GM20000 (cell line): ENCODE measurements at regions not wholly inside any gene's neighbourhood (a gene's known extent, or its start where the extent isn't known, plus 50 kb on each side); places are given as distances from the start of the nearest gene placed in this dataset.

Source experiments
- DNase-seq: peaks from one replicate; pipeline ENCODE4 v3.0.0; 2012; ENCODE audit warnings: low spot score
- TF ChIP-seq, protein P1 (sequence below): IDR thresholded peaks from 2 replicates; pipeline ENCODE4 v1.5.1; 2012; ENCODE audit warnings: mild to moderate bottlenecking, control low read depth; ENCODE audit errors: extremely low read depth, missing control alignments

- no peak for DNase-seq
- TF ChIP-seq, protein P1, sequence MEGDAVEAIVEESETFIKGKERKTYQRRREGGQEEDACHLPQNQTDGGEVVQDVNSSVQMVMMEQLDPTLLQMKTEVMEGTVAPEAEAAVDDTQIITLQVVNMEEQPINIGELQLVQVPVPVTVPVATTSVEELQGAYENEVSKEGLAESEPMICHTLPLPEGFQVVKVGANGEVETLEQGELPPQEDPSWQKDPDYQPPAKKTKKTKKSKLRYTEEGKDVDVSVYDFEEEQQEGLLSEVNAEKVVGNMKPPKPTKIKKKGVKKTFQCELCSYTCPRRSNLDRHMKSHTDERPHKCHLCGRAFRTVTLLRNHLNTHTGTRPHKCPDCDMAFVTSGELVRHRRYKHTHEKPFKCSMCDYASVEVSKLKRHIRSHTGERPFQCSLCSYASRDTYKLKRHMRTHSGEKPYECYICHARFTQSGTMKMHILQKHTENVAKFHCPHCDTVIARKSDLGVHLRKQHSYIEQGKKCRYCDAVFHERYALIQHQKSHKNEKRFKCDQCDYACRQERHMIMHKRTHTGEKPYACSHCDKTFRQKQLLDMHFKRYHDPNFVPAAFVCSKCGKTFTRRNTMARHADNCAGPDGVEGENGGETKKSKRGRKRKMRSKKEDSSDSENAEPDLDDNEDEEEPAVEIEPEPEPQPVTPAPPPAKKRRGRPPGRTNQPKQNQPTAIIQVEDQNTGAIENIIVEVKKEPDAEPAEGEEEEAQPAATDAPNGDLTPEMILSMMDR: no peak
Measured at GRCh38 chr15:99921101-99921500, 187.9 kb upstream of the LYSMD4 start.

DNA sequence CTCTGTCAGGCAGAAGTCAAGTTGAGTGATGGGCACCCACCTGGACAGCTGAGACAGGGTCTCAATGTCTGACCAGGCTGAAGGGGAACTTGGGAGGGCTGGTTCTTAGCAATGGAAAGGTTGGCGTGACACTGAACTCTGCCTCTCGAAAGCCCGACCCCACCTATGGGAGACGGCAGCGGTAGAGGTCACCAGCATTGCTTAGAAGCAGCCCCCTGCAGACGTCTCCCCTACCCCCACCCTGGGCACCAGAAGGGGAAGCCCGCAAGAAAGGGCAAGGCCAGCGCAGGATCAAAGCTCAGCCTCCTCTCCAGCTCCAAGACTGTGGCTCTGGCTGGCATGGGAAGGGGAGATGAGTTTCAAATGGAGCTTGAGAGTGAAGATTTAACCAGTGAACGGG is 184.8 kb upstream of the LYSMD4 start:
- TF ChIP-seq, protein P1: no peak
- DNase-seq: no peak

DNA sequence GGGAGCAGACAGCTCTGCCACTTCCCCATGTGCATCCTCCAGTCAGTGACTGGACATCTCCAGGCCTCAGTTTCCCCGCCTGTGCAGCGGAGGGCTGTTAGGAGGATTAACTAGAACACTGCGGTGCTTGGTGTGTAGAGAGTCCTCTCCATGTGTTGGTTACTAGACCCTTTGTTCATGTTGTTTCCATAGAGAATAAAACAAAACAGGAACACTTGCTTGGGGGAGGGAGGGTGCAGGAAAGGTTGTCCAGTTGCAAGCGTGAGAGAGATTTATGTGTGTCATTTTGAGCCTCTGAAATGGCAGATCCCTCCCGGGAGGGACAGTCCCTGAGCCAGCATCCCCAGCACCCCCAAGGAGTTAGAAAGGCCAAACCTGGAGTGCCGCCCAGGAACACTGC is 184.0 kb upstream of the LYSMD4 start:
- DNase-seq: no peak
- TF ChIP-seq, protein P1: no peak

DNA sequence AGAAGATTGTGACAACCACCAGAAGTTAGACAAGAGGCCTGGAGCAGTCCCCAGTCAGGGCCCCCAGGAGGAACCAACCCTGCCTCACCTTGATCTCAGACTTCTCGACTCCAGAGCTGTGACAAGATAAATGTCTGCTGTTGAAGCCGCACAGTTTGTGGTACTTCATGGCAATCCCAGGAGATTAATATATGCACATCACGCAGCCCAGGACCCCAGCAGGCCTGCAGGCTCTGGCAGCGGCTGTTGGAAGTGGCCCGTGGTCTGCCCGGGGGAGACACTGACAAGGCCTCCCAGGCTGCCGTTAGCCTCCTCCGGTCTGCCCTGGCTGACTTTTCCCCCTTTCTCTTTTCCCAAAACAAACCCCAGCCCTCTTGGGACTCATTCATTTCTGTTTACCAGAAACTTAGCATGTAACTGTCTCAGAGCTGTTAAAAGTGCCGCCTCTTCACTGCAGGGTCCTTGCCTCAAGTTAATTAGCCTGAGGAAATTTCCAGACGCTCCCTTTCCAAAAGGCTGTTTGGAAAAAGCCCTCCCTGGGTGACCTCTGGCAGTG is 183.5 kb upstream of the LYSMD4 start:
- TF ChIP-seq, protein P1: no peak
- no peak for DNase-seq

DNA sequence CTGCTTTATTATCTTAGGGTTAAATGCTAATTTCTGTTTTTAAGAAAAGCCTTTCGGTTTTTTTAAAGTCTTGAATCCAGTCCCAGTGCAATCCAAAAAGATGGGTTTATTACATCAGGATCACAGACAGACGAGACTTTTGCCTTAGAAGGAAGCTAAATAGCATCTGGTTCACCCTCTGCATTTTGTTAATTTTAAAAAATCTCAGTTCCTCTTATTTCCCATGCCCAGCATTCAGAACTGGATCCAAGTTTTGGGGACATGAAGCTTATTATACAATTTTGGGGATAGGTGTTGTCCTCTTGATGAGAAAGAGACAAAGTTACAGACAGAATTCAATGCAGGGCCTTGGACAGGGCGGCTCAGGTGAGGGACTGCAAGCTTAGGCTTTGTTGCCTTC is 181.5 kb upstream of the LYSMD4 start:
- TF ChIP-seq, protein P1: no peak

DNA sequence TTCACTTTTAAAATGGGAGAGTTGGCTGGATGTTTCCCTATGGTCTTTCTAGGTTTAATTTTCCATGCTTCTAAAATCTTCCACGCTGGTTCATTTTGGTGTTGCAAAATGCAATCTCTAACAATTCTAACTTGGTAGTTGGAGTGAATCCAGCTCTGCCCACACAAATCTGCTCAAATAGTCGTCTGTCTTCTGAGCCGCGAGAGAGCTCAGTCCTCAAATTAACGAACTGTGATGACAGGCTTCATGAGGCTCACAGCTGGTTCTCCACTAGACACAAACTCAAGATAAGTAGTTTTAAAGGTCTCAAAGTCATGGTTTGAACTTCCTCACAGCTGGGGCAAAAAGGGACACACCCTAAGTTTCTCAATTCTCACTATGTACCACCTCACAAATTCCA is 178.6 kb upstream of the LYSMD4 start:
- DNase-seq: no peak
- TF ChIP-seq, protein P1: no peak

More for the DNA sequence above, 181.5 kb upstream of the LYSMD4 start:
- DNase-seq: no peak

DNA sequence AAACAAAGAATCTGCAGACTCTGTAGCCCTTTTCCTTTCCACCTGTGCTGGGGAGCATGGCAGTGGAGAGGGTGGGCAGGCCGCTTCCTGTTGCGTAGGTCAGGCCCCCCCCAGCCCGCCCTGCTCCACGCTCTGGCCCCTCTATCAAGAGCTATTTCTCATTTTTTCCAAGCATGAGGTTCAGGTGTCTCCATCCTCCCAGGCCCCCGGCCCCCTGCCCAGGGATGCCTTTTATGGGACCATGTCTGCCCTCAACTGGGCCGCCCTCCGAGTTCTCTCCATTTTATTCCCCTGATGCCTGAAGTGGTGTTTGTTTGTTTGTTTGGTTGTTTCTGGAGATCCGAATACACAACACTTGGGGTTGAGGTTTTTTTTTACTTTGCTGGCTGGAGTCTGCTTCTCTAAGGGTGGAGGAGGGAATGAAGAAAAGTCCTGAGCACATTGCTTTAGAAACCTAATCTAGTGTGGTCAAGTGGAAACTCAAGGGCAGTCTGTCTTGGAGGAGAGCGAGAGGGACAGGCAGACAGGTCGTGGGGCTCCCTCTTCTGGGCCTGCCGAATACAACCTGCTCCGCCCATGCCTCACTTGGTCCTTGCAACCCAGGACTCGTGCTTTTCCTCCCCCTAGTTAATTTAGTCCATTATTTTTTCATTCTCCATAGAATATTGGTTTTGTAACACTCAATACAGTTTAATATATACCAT is 176.5 kb upstream of the LYSMD4 start:
- peak; percentile 33 for DNase-seq
- TF ChIP-seq, protein P1: peak; percentile 18
